NT2/D1 (cell line): ENCODE measurements at regions not wholly inside any gene's neighbourhood (a gene's known extent, or its start where the extent isn't known, plus 50 kb on each side); places are given as distances from the start of the nearest gene placed in this dataset.

Source experiments
- SUZ12 ChIP-seq: IDR thresholded peaks from 2 replicates; pipeline ENCODE4 v1.6.1; 2011; ENCODE audit not compliant: insufficient read length, insufficient read depth; ENCODE audit errors: extremely low read depth
- YY1 ChIP-seq: IDR thresholded peaks from 2 replicates; pipeline ENCODE4 v1.6.1; 2011; ENCODE audit not compliant: insufficient read length, insufficient read depth
- ZNF274 ChIP-seq: IDR thresholded peaks from 2 replicates; pipeline ENCODE4 v1.6.1; 2011; ENCODE audit warnings: mild to moderate bottlenecking, low read depth, low read length

DNA sequence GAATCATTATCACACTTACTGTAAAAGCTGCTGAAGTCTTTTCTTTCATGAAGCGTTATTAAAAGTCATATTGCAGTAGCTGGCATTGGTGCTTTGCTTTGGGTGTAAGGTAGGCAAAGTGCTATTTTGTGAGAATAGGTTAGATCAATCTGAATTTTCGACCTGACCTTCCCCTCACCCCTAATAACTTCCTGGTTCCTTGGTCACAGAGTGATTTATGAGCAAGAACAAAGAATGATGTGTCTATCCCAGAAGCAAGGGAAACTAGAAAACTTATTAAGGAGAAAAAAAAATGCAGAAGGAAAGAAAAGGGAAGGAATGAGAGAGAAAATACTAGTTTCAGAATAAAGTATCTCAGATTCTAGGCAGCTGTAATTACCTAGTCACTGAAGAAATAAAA, 163.1 kb upstream of the MEIS1 start:
- TF ChIP-seq SUZ12 (no peak), YY1 (no peak), ZNF274 (no peak)
